ENCODE measurements at regions not wholly inside any gene's neighbourhood (a gene's known extent, or its start where the extent isn't known, plus 50 kb on each side); places are given as distances from the start of the nearest gene placed in this dataset.

- TF ChIP-seq CTCF (conservative IDR thresholded peaks at IDR 0.05; ENCODE audit: low read length) (peak; percentile 16; the same call in 1 of the 2 replicates), EZH2phosphoT487 (IDR thresholded peaks at IDR 0.05; ENCODE audit: borderline replicate concordance) (no peak)
Measured at GRCh38 chr18:30192216-30192615, 850.3 kb downstream of the DSC3 start.
